Mesothelial cell of epicardium (in vitro differentiated cells): ENCODE measurements at regions not wholly inside any gene's neighbourhood (a gene's known extent, or its start where the extent isn't known, plus 50 kb on each side); places are given as distances from the start of the nearest gene placed in this dataset.
"Not testable (repeated sequence)": the region's sequence is repeated elsewhere in the genome, so short reads cannot be mapped to it uniquely, and the experiment has no call there.

Source experiments
- DNase-seq, 2 experiments: peaks; one replicate each; pipeline ENCODE4 v3.0.0; 2021; ENCODE audit warnings: low spot score in 2 of 2; ENCODE audit not compliant: unreplicated experiment in 2 of 2
- H3K27ac Mint-ChIP-seq: 2 replicates; pipeline ENCODE4 v1.8.0; 2021; ENCODE audit warnings: mixed read lengths
- H3K27me3 Mint-ChIP-seq: 2 replicates; pipeline ENCODE4 v1.8.0; 2021; ENCODE audit warnings: low read depth, mixed read lengths
- H3K36me3 Mint-ChIP-seq: 2 replicates; pipeline ENCODE4 v1.8.0; 2021; ENCODE audit warnings: mixed read lengths
- H3K4me1 Mint-ChIP-seq: 2 replicates; pipeline ENCODE4 v1.8.0; 2021; ENCODE audit warnings: mixed read lengths
- H3K4me3 Mint-ChIP-seq: 2 replicates; pipeline ENCODE4 v1.8.0; 2021; ENCODE audit warnings: mild to moderate bottlenecking, moderate library complexity, mixed read lengths
- H3K9me3 Mint-ChIP-seq: 2 replicates; pipeline ENCODE4 v1.8.0; 2021; ENCODE audit warnings: mixed read lengths
- CTCF ChIP-seq: fragments of 200-600 bp; sonication (generic); IDR thresholded peaks from one replicate; pipeline ENCODE4 v1.5.0; 2021; ENCODE audit warnings: antibody characterized with exemption; ENCODE audit not compliant: unreplicated experiment

- H3K27ac Mint-ChIP-seq: no peak overlapping the region
- H3K4me3 Mint-ChIP-seq: no peak overlapping the region
- H3K4me1 Mint-ChIP-seq: peaks cover 43% of the 10 kb centered on the region
- no peaks in the 10 kb centered on the region for H3K36me3 Mint-ChIP-seq
- H3K27me3 Mint-ChIP-seq: peaks cover 2% of the 10 kb centered on the region
- no peak for TF ChIP-seq CTCF
- H3K9me3 Mint-ChIP-seq: no peaks in the 10 kb centered on the region
- DNase-seq: no peak
Observed at GRCh38 chr5:92637960-92638359, 943.1 kb downstream of the NR2F1-AS1 start.

- DNase-seq: no peak
- Mint-ChIP-seq H3K27ac (no peak overlapping the region), H3K4me1 (peaks cover 42% of the 10 kb centered on the region), H3K36me3 (no peaks in the 10 kb centered on the region), H3K27me3 (peaks cover 2% of the 10 kb centered on the region), H3K4me3 (no peak overlapping the region), H3K9me3 (no peaks in the 10 kb centered on the region)
- TF ChIP-seq CTCF: no peak
Observed at GRCh38 chr5:92637247-92637646, 943.8 kb downstream of the NR2F1-AS1 start.

GRCh38 chr5:92635001-92635461, 946.0 kb downstream of the NR2F1-AS1 start:
- H3K36me3 Mint-ChIP-seq: no peaks in the 10 kb centered on the region
- H3K27ac Mint-ChIP-seq: no peak overlapping the region
- H3K27me3 Mint-ChIP-seq: no peaks in the 10 kb centered on the region

GRCh38 chr5:92633875-92634487, 947.0 kb downstream of the NR2F1-AS1 start:
- no peak for DNase-seq
- Mint-ChIP-seq H3K36me3 (no peaks in the 10 kb centered on the region), H3K27me3 (no peaks in the 10 kb centered on the region), H3K4me1 (peaks cover 23% of the 10 kb centered on the region), H3K27ac (no peak overlapping the region), H3K9me3 (peaks cover 10% of the 10 kb centered on the region), H3K4me3 (no peak overlapping the region)
- no peak for TF ChIP-seq CTCF

More at GRCh38 chr5:92635001-92635461, 946.0 kb downstream of the NR2F1-AS1 start:
- Mint-ChIP-seq H3K9me3 (no peaks in the 10 kb centered on the region), H3K4me3 (no peak overlapping the region), H3K4me1 (peaks cover 23% of the 10 kb centered on the region)
- no peak for DNase-seq
- TF ChIP-seq CTCF: no peak

GRCh38 chr5:92633176-92633575, 947.8 kb downstream of the NR2F1-AS1 start:
- Mint-ChIP-seq H3K4me3 (no peak overlapping the region), H3K27ac (no peak overlapping the region), H3K36me3 (peaks cover 1% of the 10 kb centered on the region), H3K4me1 (peaks cover 23% of the 10 kb centered on the region), H3K27me3 (no peaks in the 10 kb centered on the region), H3K9me3 (peaks cover 17% of the 10 kb centered on the region)
- TF ChIP-seq CTCF: no peak
- no peak for DNase-seq

- not testable (repeated sequence) for H3K4me3 Mint-ChIP-seq, H3K27me3 Mint-ChIP-seq, H3K27ac Mint-ChIP-seq, DNase-seq, H3K36me3 Mint-ChIP-seq
- peaks cover 19% of the 10 kb centered on the region for H3K4me1 Mint-ChIP-seq
- H3K9me3 Mint-ChIP-seq: peaks cover 17% of the 10 kb centered on the region
Observed at GRCh38 chr5:92631237-92631701, 949.8 kb downstream of the NR2F1-AS1 start.
